IMR-90 (cell line): ENCODE measurements at regions not wholly inside any gene's neighbourhood (a gene's known extent, or its start where the extent isn't known, plus 50 kb on each side); places are given as distances from the start of the nearest gene placed in this dataset.

Experiments used
- ATAC-seq: fragments of 200-7000 bp; cut with Tn5 transposase; 2 replicates; pipeline ENCODE4 v1.9.1; 2020; ENCODE audit warnings: low read depth, mild to moderate bottlenecking, moderate library complexity
- BruUV-seq: library from RNA; stranded (reverse); fragments of 400-500 nt; replicated peaks from 2 replicates; lab custom pipeline; 2021; lab: Mats Ljungman, UMichigan
- CTCF ChIA-PET: fragments of 300-600 bp; formaldehyde crosslinking; extraction: SDS; loops from one replicate; lab custom pipeline; 2021; ENCODE audit warnings: antibody characterized with exemption; lab: Yijun Ruan, JAX
- POLR2A ChIA-PET: fragments of 300-600 bp; sonication (Branson Sonifier 250); formaldehyde crosslinking; loops from one replicate; lab custom pipeline; 2022; ENCODE audit warnings: antibody characterized with exemption; ENCODE audit not compliant: unreplicated experiment; lab: Charles Lee
- DNase-seq: peaks from one replicate; pipeline ENCODE4 v3.0.0; 2013
- H2AFZ ChIP-seq: replicated peaks from 2 replicates; pipeline ENCODE3; 2013; ENCODE audit warnings: low read length, mild to moderate bottlenecking; ENCODE audit not compliant: poor library complexity
- H2AK5ac ChIP-seq: 2 replicates; pipeline ENCODE4 v1.6.1; 2013; ENCODE audit warnings: low read depth, low read length, inconsistent platforms
- H2AK9ac ChIP-seq: replicated peaks from 2 replicates; pipeline ENCODE3; 2013; ENCODE audit warnings: mild to moderate bottlenecking, low read depth, low read length, moderate library complexity; ENCODE audit not compliant: poor library complexity
- H2BK120ac ChIP-seq: 2 replicates; pipeline ENCODE4 v1.6.1; 2013; ENCODE audit warnings: low read depth, low read length, inconsistent platforms
- H2BK15ac ChIP-seq: 3 replicates; pipeline ENCODE4 v1.6.1; 2013; ENCODE audit warnings: low read depth, low read length, inconsistent platforms
- H2BK20ac ChIP-seq: 2 replicates; pipeline ENCODE4 v1.6.1; 2013; ENCODE audit warnings: low read depth, mild to moderate bottlenecking, inconsistent platforms, low read length, moderate library complexity
- H2BK5ac ChIP-seq: 2 replicates; pipeline ENCODE4 v1.6.1; 2013; ENCODE audit warnings: mild to moderate bottlenecking, low read depth, low read length, inconsistent platforms; ENCODE audit not compliant: poor library complexity, severe bottlenecking
- H3K14ac ChIP-seq: replicated peaks from 2 replicates; pipeline ENCODE4 v1.6.1; 2013; ENCODE audit warnings: low read depth, low read length, inconsistent platforms
- H3K18ac ChIP-seq: 2 replicates; pipeline ENCODE4 v1.6.1; 2013; ENCODE audit warnings: low read depth, low read length, control low read depth
- H3K23ac ChIP-seq: 2 replicates; pipeline ENCODE4 v1.6.1; 2013; ENCODE audit warnings: low read depth, low read length, inconsistent platforms
- H3K27ac ChIP-seq: 2 replicates; pipeline ENCODE4 v1.5.1; 2013; ENCODE audit warnings: mild to moderate bottlenecking, control low read depth, low read length; ENCODE audit not compliant: insufficient read depth
- H3K27me3 ChIP-seq: 2 replicates; pipeline ENCODE4 v1.6.1; 2013; ENCODE audit warnings: low read length; ENCODE audit not compliant: control insufficient read depth, insufficient read depth
- H3K36me3 ChIP-seq: 2 replicates; pipeline ENCODE4 v1.6.1; 2013; ENCODE audit warnings: low read length, mixed read lengths; ENCODE audit not compliant: control insufficient read depth, insufficient read depth
- H3K4ac ChIP-seq: 2 replicates; pipeline ENCODE4 v1.6.1; 2013; ENCODE audit warnings: low read depth, low read length, inconsistent platforms
- H3K4me1 ChIP-seq: 2 replicates; pipeline ENCODE4 v1.6.1; 2013; ENCODE audit warnings: low read length, mixed read lengths; ENCODE audit not compliant: control insufficient read depth, insufficient read depth
- H3K4me2 ChIP-seq: 2 replicates; pipeline ENCODE4 v1.6.1; 2013; ENCODE audit warnings: low read depth, mild to moderate bottlenecking, control low read depth, low read length, moderate library complexity
- H3K4me3 ChIP-seq: 2 replicates; pipeline ENCODE4 v1.5.1; 2013; ENCODE audit warnings: low read depth, mild to moderate bottlenecking, control low read depth, low read length, moderate library complexity; ENCODE audit not compliant: insufficient read depth
- H3K56ac ChIP-seq: 2 replicates; pipeline ENCODE4 v1.6.1; 2013; ENCODE audit warnings: low read length, inconsistent platforms; ENCODE audit not compliant: insufficient read depth; ENCODE audit errors: extremely low read depth
- H3K79me1 ChIP-seq, 2 experiments: 2 replicates each; pipeline ENCODE4 v1.6.1; 2013; ENCODE audit warnings: low read length in 2 of 2, inconsistent platforms in 1 of 2, low read depth in 1 of 2
- H3K9ac ChIP-seq: 2 replicates; pipeline ENCODE4 v1.6.1; 2013; ENCODE audit warnings: low read depth, low read length, control low read depth
- H3K9me1 ChIP-seq: 2 replicates; pipeline ENCODE4 v1.6.1; 2013; ENCODE audit warnings: low read length, inconsistent platforms; ENCODE audit not compliant: insufficient read depth
- H3K9me3 ChIP-seq: 2 replicates; pipeline ENCODE4 v1.6.1; 2013; ENCODE audit warnings: low read length; ENCODE audit not compliant: control insufficient read depth, insufficient read depth
- H4K20me1 ChIP-seq: 2 replicates; pipeline ENCODE4 v1.6.1; 2013; ENCODE audit warnings: low read length, inconsistent platforms; ENCODE audit not compliant: insufficient read depth
- H4K5ac ChIP-seq: 2 replicates; pipeline ENCODE4 v1.6.1; 2013; ENCODE audit warnings: mild to moderate bottlenecking, low read depth, low read length, control low read depth
- H4K8ac ChIP-seq, 2 experiments: 2 replicates each; pipeline ENCODE4 v1.6.1; 2013; ENCODE audit warnings: low read depth in 2 of 2, low read length in 2 of 2, control low read depth in 1 of 2, inconsistent platforms in 1 of 2
- H4K91ac ChIP-seq: 2 replicates; pipeline ENCODE4 v1.6.1; 2013; ENCODE audit warnings: low read depth, low read length, inconsistent platforms; ENCODE audit not compliant: insufficient read depth
- CTCF ChIP-seq: conservative IDR thresholded peaks from 2 replicates; pipeline ENCODE4 v1.5.1; 2012; ENCODE audit warnings: mild to moderate bottlenecking, low read depth, low read length, improper control_type of control experiment
- MAFK ChIP-seq: IDR thresholded peaks from 2 replicates; pipeline ENCODE4 v1.6.1; 2012; ENCODE audit warnings: low read depth, low read length, improper control_type of control experiment
- WGBS, 2 experiments: methylation state at CpG; one replicate each; pipeline versions ENCODE4 v1.1.5 to v1.1.7; 2013; ENCODE audit warnings: missing lambda C conversion rate in 2 of 2; ENCODE audit not compliant: insufficient read length in 1 of 2; ENCODE audit errors: extremely low coverage in 2 of 2; 5-methylcytosine and 5-hydroxymethylcytosine counted together
- dilution Hi-C: fragments of 300-500 bp; cut with HindIII; formaldehyde crosslinking; loops from one replicate; pipeline ENCODE4 v1.14.3; 2018; ENCODE audit warnings: low sequenced_read_pairs; ENCODE audit not compliant: unreplicated experiment
- in situ Hi-C: fragments of 300-500 bp; cut with MboI; formaldehyde crosslinking; loops from 3 replicates; pipeline ENCODE4 v1.14.3; 2019; ENCODE audit warnings: low sequenced_read_pairs, inconsistent platforms, mixed read lengths
- intact Hi-C: fragments of 100-400 bp; cut with micrococcal nuclease; formaldehyde crosslinking; loops from 2 replicates; pipeline ENCODE4 v1.10.0; 2022
- TF ChIP-seq, protein P1 (sequence below): fragments of 150-350 bp; IDR thresholded peaks from 2 replicates; pipeline ENCODE4 v1.6.1; 2016; ENCODE audit warnings: low read depth, mild to moderate bottlenecking, low read length, moderate library complexity, borderline replicate concordance

DNA sequence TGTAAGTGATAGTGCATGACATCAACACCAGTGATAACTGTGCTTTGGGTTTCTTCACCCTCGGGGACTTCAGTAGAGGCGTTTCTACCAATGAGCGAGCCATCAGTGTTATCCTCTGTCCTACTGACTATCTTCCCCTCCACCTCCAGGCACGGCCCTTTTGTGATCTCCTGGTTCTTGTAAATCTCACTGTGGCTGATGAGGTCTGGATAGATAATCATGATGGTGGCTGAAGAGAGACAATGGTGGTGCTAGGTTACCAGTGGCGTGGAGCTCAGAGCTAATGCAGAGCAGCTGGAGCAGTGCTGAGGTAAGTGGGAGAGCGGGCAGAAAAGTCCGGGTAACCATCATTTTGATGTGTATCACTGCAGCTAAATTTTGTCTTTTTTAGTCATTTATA, 816.6 kb downstream of the GLUD2 start:
- Histone ChIP-seq H3K14ac (no peak overlapping the region), H3K4me1 (no peaks in the 10 kb centered on the region), H3K56ac (no peak overlapping the region), H2AK5ac (no peak overlapping the region), H3K36me3 (no peaks in the 10 kb centered on the region), H3K18ac (no peak overlapping the region), H2BK5ac (no peak overlapping the region), H3K4me2 (no peak overlapping the region), H3K4me3 (no peak overlapping the region), H3K23ac (no peak overlapping the region), H4K20me1 (no peaks in the 10 kb centered on the region), H2BK15ac (no peak overlapping the region), H3K79me1 (no peaks in the 10 kb centered on the region), H2BK120ac (no peak overlapping the region), H3K27ac (no peak overlapping the region), H3K9me3 (no peaks in the 10 kb centered on the region), H3K4ac (no peak overlapping the region), H2AFZ (no peak overlapping the region), H2BK20ac (no peak overlapping the region), H2AK9ac (no peak overlapping the region), H3K27me3 (no peaks in the 10 kb centered on the region), H4K91ac (no peak overlapping the region), H3K9ac (no peak overlapping the region), H3K9me1 (no peaks in the 10 kb centered on the region), H4K8ac (no peak overlapping the region), H4K5ac (no peak overlapping the region)
- BruUV-seq = no TSS peak
- POLR2A ChIA-PET = no interaction called here
- intact Hi-C loops (no loop called here), in situ Hi-C loops (no loop called here), dilution Hi-C loops (no loop called here)
- no peak for ATAC-seq
- 33% methylated on average over 1 of the region's 7 CpGs; no CpG with 5 or more reads in 1 of the 2 experiments for WGBS, 2 experiments
- CTCF ChIA-PET = no interaction called here
- DNase-seq = no peak
- TF ChIP-seq CTCF (no peak), MAFK (no peak)
- TF ChIP-seq, protein P1, sequence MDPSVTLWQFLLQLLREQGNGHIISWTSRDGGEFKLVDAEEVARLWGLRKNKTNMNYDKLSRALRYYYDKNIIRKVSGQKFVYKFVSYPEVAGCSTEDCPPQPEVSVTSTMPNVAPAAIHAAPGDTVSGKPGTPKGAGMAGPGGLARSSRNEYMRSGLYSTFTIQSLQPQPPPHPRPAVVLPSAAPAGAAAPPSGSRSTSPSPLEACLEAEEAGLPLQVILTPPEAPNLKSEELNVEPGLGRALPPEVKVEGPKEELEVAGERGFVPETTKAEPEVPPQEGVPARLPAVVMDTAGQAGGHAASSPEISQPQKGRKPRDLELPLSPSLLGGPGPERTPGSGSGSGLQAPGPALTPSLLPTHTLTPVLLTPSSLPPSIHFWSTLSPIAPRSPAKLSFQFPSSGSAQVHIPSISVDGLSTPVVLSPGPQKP = no peak
